ENCODE measurements at regions not wholly inside any gene's neighbourhood (a gene's known extent, or its start where the extent isn't known, plus 50 kb on each side); places are given as distances from the start of the nearest gene placed in this dataset.

- no peak for DNase-seq (ENCODE audit: low spot score)
Measured at GRCh38 chr12:127654383-127654985, 612.5 kb upstream of the TMEM132C start.

GRCh38 chr12:127655691-127656090 is 611.3 kb upstream of the TMEM132C start:
- DNase-seq (ENCODE audit: low spot score), result no peak

- no peak for DNase-seq (ENCODE audit: low spot score)
Measured at GRCh38 chr12:127656266-127656665, 610.7 kb upstream of the TMEM132C start.

GRCh38 chr12:127657036-127657435 is 609.9 kb upstream of the TMEM132C start:
- DNase-seq (ENCODE audit: low spot score), result no peak

GRCh38 chr12:127660961-127661360 is 606.0 kb upstream of the TMEM132C start:
- DNase-seq (ENCODE audit: low spot score), result no peak

- DNase-seq (ENCODE audit: low spot score), result no peak
Measured at GRCh38 chr12:127663716-127664115, 603.3 kb upstream of the TMEM132C start.

GRCh38 chr12:127664901-127665300 is 602.1 kb upstream of the TMEM132C start:
- no peak for DNase-seq (ENCODE audit: low spot score)

- DNase-seq (ENCODE audit: low spot score), result no peak
Measured at GRCh38 chr12:127667131-127667685, 599.8 kb upstream of the TMEM132C start.

- no peak for DNase-seq (ENCODE audit: low spot score)
Measured at GRCh38 chr12:127670294-127670693, 596.7 kb upstream of the TMEM132C start.

- no peak for DNase-seq (ENCODE audit: low spot score)
Measured at GRCh38 chr12:127670796-127671195, 596.2 kb upstream of the TMEM132C start.

GRCh38 chr12:127675936-127676335 is 591.0 kb upstream of the TMEM132C start:
- no peak for DNase-seq (ENCODE audit: low spot score)

GRCh38 chr12:127677537-127678131 is 589.3 kb upstream of the TMEM132C start:
- peak; percentile 84 for DNase-seq (ENCODE audit: low spot score)

- no peak for DNase-seq (ENCODE audit: low spot score)
Measured at GRCh38 chr12:127678945-127679344, 588.0 kb upstream of the TMEM132C start.

GRCh38 chr12:127680516-127680915 is 586.5 kb upstream of the TMEM132C start:
- no peak for DNase-seq (ENCODE audit: low spot score)

GRCh38 chr12:127681151-127681754 is 585.7 kb upstream of the TMEM132C start:
- DNase-seq (ENCODE audit: low spot score), result peak; percentile 30

- DNase-seq (ENCODE audit: low spot score), result no peak
Measured at GRCh38 chr12:127685491-127685890, 581.5 kb upstream of the TMEM132C start.

- DNase-seq (ENCODE audit: low spot score), result no peak
Measured at GRCh38 chr12:127685931-127686330, 581.0 kb upstream of the TMEM132C start.

GRCh38 chr12:127687181-127687580 is 579.8 kb upstream of the TMEM132C start:
- no peak for DNase-seq (ENCODE audit: low spot score)

GRCh38 chr12:127688906-127689428 is 578.0 kb upstream of the TMEM132C start:
- no peak for DNase-seq (ENCODE audit: low spot score)

- DNase-seq (ENCODE audit: low spot score), result no peak
Measured at GRCh38 chr12:127690161-127690560, 576.8 kb upstream of the TMEM132C start.

- DNase-seq (ENCODE audit: low spot score), result no peak
Measured at GRCh38 chr12:127696963-127697362, 570.0 kb upstream of the TMEM132C start.

GRCh38 chr12:127703026-127703425 is 563.9 kb upstream of the TMEM132C start:
- DNase-seq (ENCODE audit: low spot score), result no peak

GRCh38 chr12:127711108-127711507 is 555.9 kb upstream of the TMEM132C start:
- no peak for DNase-seq (ENCODE audit: low spot score)
